HCT116 (cell line): ENCODE measurements at regions not wholly inside any gene's neighbourhood (a gene's known extent, or its start where the extent isn't known, plus 50 kb on each side); places are given as distances from the start of the nearest gene placed in this dataset.

ENCODE experiments used
- EGR1 ChIP-seq: IDR thresholded peaks from 2 replicates; pipeline ENCODE4 v1.6.1; 2012; ENCODE audit warnings: low read depth
- ELF1 ChIP-seq: IDR thresholded peaks from 2 replicates; pipeline ENCODE4 v1.6.1; 2012; ENCODE audit warnings: low read depth, borderline replicate concordance
- FOSL1 ChIP-seq: IDR thresholded peaks from 2 replicates; pipeline ENCODE4 v1.6.1; 2012; ENCODE audit warnings: low read depth
- RAD21 ChIP-seq: IDR thresholded peaks from 2 replicates; pipeline ENCODE4 v1.6.1; 2012; ENCODE audit warnings: low read depth, mild to moderate bottlenecking
- ZNF274 ChIP-seq: fragments of 200-500 bp; sonication (Bioruptor generic); IDR thresholded peaks from 2 replicates; pipeline ENCODE4 v1.6.1; 2014; ENCODE audit warnings: mild to moderate bottlenecking, low read depth, low read length, inconsistent platforms

DNA sequence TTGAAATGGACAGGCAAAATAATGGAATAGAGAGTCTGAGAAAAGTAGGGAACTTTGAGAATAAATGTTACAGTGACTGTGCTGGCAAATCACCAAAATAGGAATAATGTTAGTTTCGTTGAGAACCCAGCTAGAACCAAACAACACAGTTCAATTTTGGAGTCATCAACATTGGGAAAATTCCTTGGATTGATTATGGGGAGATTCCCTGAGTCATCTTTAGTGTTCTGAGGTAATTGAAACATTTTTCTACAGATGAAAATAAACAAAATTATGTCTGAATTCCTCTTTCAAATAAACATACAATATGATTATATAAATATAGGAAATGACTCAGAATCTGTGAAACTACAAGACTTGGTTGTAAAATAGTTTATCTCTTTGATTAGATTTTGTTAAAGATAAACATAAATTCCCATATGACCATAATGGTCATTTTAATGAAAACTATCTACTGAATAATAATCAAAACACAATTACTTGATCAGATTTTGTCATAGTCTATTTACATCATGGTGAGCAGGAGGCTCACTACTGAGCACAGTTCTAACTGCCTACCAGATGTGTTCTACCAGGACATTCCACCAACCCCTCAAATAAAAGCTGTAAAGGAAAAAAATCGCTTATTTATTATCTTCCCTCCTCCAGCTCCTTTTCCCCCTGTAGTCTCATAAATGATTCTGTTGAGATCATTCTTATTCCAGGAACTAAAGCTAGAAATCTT lies 51.4 kb upstream of the GABRA2 start (continued):
- TF ChIP-seq ZNF274: no peak
- TF ChIP-seq EGR1: no peak
- no peak for TF ChIP-seq FOSL1
- TF ChIP-seq ELF1: no peak
- no peak for TF ChIP-seq RAD21
